ENCODE measurements at regions not wholly inside any gene's neighbourhood (a gene's known extent, or its start where the extent isn't known, plus 50 kb on each side); places are given as distances from the start of the nearest gene placed in this dataset.

GRCh38 chr2:158743466-158743865 is 51.7 kb upstream of the DAPL1 start:
- TF ChIP-seq, protein P1, sequence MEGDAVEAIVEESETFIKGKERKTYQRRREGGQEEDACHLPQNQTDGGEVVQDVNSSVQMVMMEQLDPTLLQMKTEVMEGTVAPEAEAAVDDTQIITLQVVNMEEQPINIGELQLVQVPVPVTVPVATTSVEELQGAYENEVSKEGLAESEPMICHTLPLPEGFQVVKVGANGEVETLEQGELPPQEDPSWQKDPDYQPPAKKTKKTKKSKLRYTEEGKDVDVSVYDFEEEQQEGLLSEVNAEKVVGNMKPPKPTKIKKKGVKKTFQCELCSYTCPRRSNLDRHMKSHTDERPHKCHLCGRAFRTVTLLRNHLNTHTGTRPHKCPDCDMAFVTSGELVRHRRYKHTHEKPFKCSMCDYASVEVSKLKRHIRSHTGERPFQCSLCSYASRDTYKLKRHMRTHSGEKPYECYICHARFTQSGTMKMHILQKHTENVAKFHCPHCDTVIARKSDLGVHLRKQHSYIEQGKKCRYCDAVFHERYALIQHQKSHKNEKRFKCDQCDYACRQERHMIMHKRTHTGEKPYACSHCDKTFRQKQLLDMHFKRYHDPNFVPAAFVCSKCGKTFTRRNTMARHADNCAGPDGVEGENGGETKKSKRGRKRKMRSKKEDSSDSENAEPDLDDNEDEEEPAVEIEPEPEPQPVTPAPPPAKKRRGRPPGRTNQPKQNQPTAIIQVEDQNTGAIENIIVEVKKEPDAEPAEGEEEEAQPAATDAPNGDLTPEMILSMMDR (IDR thresholded peaks at IDR 0.05), result no peak
- TF ChIP-seq EP300 (IDR thresholded peaks at IDR 0.05) (no peak), POLR2A (IDR thresholded peaks at IDR 0.05; ENCODE audit: low read depth) (no peak)
